HCT116 (cell line): ENCODE measurements at regions not wholly inside any gene's neighbourhood (a gene's known extent, or its start where the extent isn't known, plus 50 kb on each side); places are given as distances from the start of the nearest gene placed in this dataset.

ENCODE experiments used
- ATAC-seq: fragments of 200-7000 bp; cut with Tn5 transposase; 2 replicates; pipeline ENCODE4 v1.9.1; 2020; ENCODE audit warnings: mild to moderate bottlenecking, moderate library complexity
- BruUV-seq: library from RNA; stranded (reverse); fragments of 400-500 nt; replicated peaks from 2 replicates; lab custom pipeline; 2021; lab: Mats Ljungman, UMichigan
- CTCF ChIA-PET: fragments of 300-600 bp; sonication (Branson Sonifier 250); formaldehyde crosslinking; loops from one replicate; lab custom pipeline; 2021; ENCODE audit warnings: antibody characterized with exemption; lab: Charles Lee
- POLR2A ChIA-PET: fragments of 300-600, 350-600 bp; sonication (Branson Sonifier 250); formaldehyde crosslinking; loops from one replicate; lab custom pipeline; 2021; ENCODE audit warnings: antibody characterized with exemption; lab: Charles Lee
- RAD21 ChIA-PET, 2 experiments: fragments of 300-600 bp; sonication (Branson Sonifier 250); formaldehyde crosslinking; loops; one replicate each; lab custom pipeline; 2023; ENCODE audit warnings: low total read pairs in 2 of 2; ENCODE audit not compliant: uncharacterized antibody in 2 of 2, unreplicated experiment in 2 of 2, low non-redundant PET in 1 of 2; lab: Charles Lee
- DNase-seq: peaks from one replicate; pipeline ENCODE4 v3.0.0-alpha.2; 2010; ENCODE audit warnings: low read depth, low spot score
- H2AFZ ChIP-seq: fragments of 200-600 bp; shearing (Covaris generic), sonication (generic); 2 replicates; pipeline ENCODE4 v1.6.1; 2017; ENCODE audit warnings: low read depth, mixed run types, mixed read lengths, antibody characterized with exemption, low read length; ENCODE audit not compliant: poor library complexity, severe bottlenecking
- H3K27ac ChIP-seq: 2 replicates; pipeline ENCODE4 v1.5.1; 2012; ENCODE audit warnings: low read depth, low read length
- H3K27me3 ChIP-seq: fragments of 200-600 bp; sonication (generic); 2 replicates; pipeline ENCODE4 v1.6.1; 2016; ENCODE audit warnings: mixed run types, low read length, mixed read lengths; ENCODE audit not compliant: insufficient read depth
- H3K36me3 ChIP-seq, 2 experiments: fragments of 200-500 bp in 1 of 2; fragments of 200-600 bp in 1 of 2; sonication (Bioruptor generic) in 1 of 2; sonication (generic) in 1 of 2; 2 replicates each; pipeline versions ENCODE4 v1.5.1 to v1.6.1; 2014 to 2016; ENCODE audit warnings: low read length in 2 of 2, inconsistent platforms in 1 of 2, mixed read lengths in 1 of 2, mixed run types in 1 of 2; ENCODE audit not compliant: insufficient read depth in 2 of 2, control insufficient read depth in 1 of 2
- H3K4me1 ChIP-seq, 2 experiments: fragments of 200-600 bp in 1 of 2; sonication (generic) in 1 of 2; 2 replicates each; pipeline versions ENCODE4 v1.5.1 to v1.6.1; 2012 to 2017; ENCODE audit warnings: low read length in 2 of 2, inconsistent platforms in 1 of 2, mild to moderate bottlenecking in 1 of 2, mixed read lengths in 1 of 2, mixed run types in 1 of 2, moderate library complexity in 1 of 2; ENCODE audit not compliant: insufficient read depth in 2 of 2, control insufficient read depth in 1 of 2
- H3K4me2 ChIP-seq: fragments of 200-600 bp; sonication (generic); 2 replicates; pipeline ENCODE4 v1.6.1; 2017; ENCODE audit warnings: mixed run types, low read length, mixed read lengths
- H3K4me3 ChIP-seq, 2 experiments: fragments of 200-600 bp in 1 of 2; sonication (generic) in 1 of 2; replicated peaks in 1 of 2; 2 replicates each; pipeline ENCODE4 v1.5.1; 2011 to 2016; ENCODE audit warnings: low read length in 2 of 2, control low read depth in 1 of 2, low read depth in 1 of 2, mild to moderate bottlenecking in 1 of 2, mixed read lengths in 1 of 2, mixed run types in 1 of 2
- H3K79me2 ChIP-seq: fragments of 200-600 bp; sonication (generic); 2 replicates; pipeline ENCODE4 v1.6.1; 2017; ENCODE audit warnings: mild to moderate bottlenecking, mixed run types, low read length, moderate library complexity, mixed read lengths; ENCODE audit not compliant: insufficient read depth
- H3K9ac ChIP-seq: fragments of 200-600 bp; sonication (generic); 2 replicates; pipeline ENCODE4 v1.6.1; 2016; ENCODE audit warnings: low read length, mixed read lengths
- H3K9me2 ChIP-seq: fragments of 200-600 bp; sonication (generic), shearing (Covaris generic); 2 replicates; pipeline ENCODE4 v1.6.1; 2017; ENCODE audit warnings: mixed run types, mild to moderate bottlenecking, moderate library complexity; ENCODE audit not compliant: insufficient read depth
- H3K9me3 ChIP-seq, 2 experiments: fragments of 200-500 bp in 1 of 2; fragments of 200-600 bp in 1 of 2; sonication (Bioruptor generic) in 1 of 2; sonication (generic) in 1 of 2; 2 replicates each; pipeline ENCODE4 v1.6.1; 2014 to 2017; ENCODE audit warnings: low read length in 2 of 2, mixed read lengths in 2 of 2, inconsistent platforms in 1 of 2, low read depth in 1 of 2, mild to moderate bottlenecking in 1 of 2, mixed run types in 1 of 2, moderate library complexity in 1 of 2; ENCODE audit not compliant: control insufficient read depth in 1 of 2, insufficient read depth in 1 of 2
- H4K20me1 ChIP-seq: fragments of 200-600 bp; sonication (generic), shearing (Covaris generic); 2 replicates; pipeline ENCODE4 v1.6.1; 2017; ENCODE audit warnings: mixed run types, mild to moderate bottlenecking, moderate library complexity; ENCODE audit not compliant: insufficient read depth
- ATF3 ChIP-seq: IDR thresholded peaks from 2 replicates; pipeline ENCODE4 v1.6.1; 2012
- CBX3 ChIP-seq: IDR thresholded peaks from 2 replicates; pipeline ENCODE4 v1.6.1; 2012; ENCODE audit warnings: low read depth
- CEBPB ChIP-seq: IDR thresholded peaks from 2 replicates; pipeline ENCODE4 v1.6.1; 2012; ENCODE audit warnings: low read depth
- CTCF ChIP-seq, 3 experiments: fragments of 200-600 bp in 1 of 3; sonication (generic) in 1 of 3; IDR thresholded peaks in 2 of 3; conservative IDR thresholded peaks in 1 of 3; 2 replicates each; pipeline ENCODE4 v1.5.1; 2012 to 2017; ENCODE audit warnings: low read depth in 2 of 3, low read length in 2 of 3, antibody characterized with exemption in 1 of 3, borderline replicate concordance in 1 of 3, control low read depth in 1 of 3, mild to moderate bottlenecking in 1 of 3, mixed read lengths in 1 of 3, mixed run types in 1 of 3, moderate library complexity in 1 of 3; ENCODE audit not compliant: insufficient read depth in 1 of 3
- EGR1 ChIP-seq: IDR thresholded peaks from 2 replicates; pipeline ENCODE4 v1.6.1; 2012; ENCODE audit warnings: low read depth
- EZH2phosphoT487 ChIP-seq: fragments of 200-600 bp; IDR thresholded peaks from 2 replicates; pipeline ENCODE4 v1.6.1; 2018; ENCODE audit warnings: antibody characterized with exemption, borderline replicate concordance
- FOSL1 ChIP-seq: IDR thresholded peaks from 2 replicates; pipeline ENCODE4 v1.6.1; 2012; ENCODE audit warnings: low read depth
- JUND ChIP-seq: IDR thresholded peaks from 2 replicates; pipeline ENCODE4 v1.6.1; 2012
- MAX ChIP-seq: IDR thresholded peaks from 2 replicates; pipeline ENCODE4 v1.6.1; 2012
- POLR2AphosphoS5 ChIP-seq: IDR thresholded peaks from 2 replicates; pipeline ENCODE4 v1.6.1; 2011; ENCODE audit warnings: mild to moderate bottlenecking, low read depth, low read length, moderate library complexity
- RAD21 ChIP-seq: IDR thresholded peaks from 2 replicates; pipeline ENCODE4 v1.6.1; 2012; ENCODE audit warnings: low read depth, mild to moderate bottlenecking
- SIN3A ChIP-seq: IDR thresholded peaks from 2 replicates; pipeline ENCODE4 v1.6.1; 2012; ENCODE audit warnings: low read depth
- SP1 ChIP-seq: IDR thresholded peaks from 2 replicates; pipeline ENCODE4 v1.6.1; 2012; ENCODE audit warnings: low read depth
- TCF7L2 ChIP-seq: IDR thresholded peaks from 2 replicates; pipeline ENCODE4 v1.7.0; 2011; ENCODE audit warnings: borderline replicate concordance, inconsistent platforms; ENCODE audit not compliant: insufficient read depth, insufficient read length; ENCODE audit errors: extremely low read depth
- YY1 ChIP-seq: IDR thresholded peaks from 2 replicates; pipeline ENCODE4 v1.6.1; 2011; ENCODE audit warnings: low read length, low read depth, moderate library complexity, mild to moderate bottlenecking; ENCODE audit not compliant: insufficient replicate concordance; ENCODE audit errors: extremely low read depth
- ZBTB33 ChIP-seq: IDR thresholded peaks from 2 replicates; pipeline ENCODE4 v1.6.1; 2011; ENCODE audit warnings: mild to moderate bottlenecking, low read length, moderate library complexity; ENCODE audit not compliant: insufficient replicate concordance; ENCODE audit errors: extremely low read depth
- ZFX ChIP-seq: fragments of 450-650 bp; IDR thresholded peaks from 2 replicates; pipeline ENCODE4 v1.6.1; 2017
- ZNF274 ChIP-seq: fragments of 200-500 bp; sonication (Bioruptor generic); IDR thresholded peaks from 2 replicates; pipeline ENCODE4 v1.6.1; 2014; ENCODE audit warnings: mild to moderate bottlenecking, low read depth, low read length, inconsistent platforms
- intact Hi-C: fragments of 100-400 bp; cut with micrococcal nuclease; formaldehyde crosslinking; loops from 2 replicates; pipeline ENCODE4 v1.10.0; 2022

- no peaks in the 10 kb centered on the region for H3K9me3 ChIP-seq
- H3K4me1 ChIP-seq: no peaks in the 10 kb centered on the region
- no peak overlapping the region for H2AFZ ChIP-seq
- RAD21 ChIA-PET: no interaction called here
- no peak overlapping the region for H3K4me2 ChIP-seq
- POLR2A ChIA-PET: interaction anchor here (0.6 kb wide), 1 partner anchor 9 kb away, joined by 3 read pairs; no protein-coding TSS in a partner anchor
- no peaks in the 10 kb centered on the region for H4K20me1 ChIP-seq
- intact Hi-C loops: no loop called here
- no peak overlapping the region for H3K27ac ChIP-seq
- ATAC-seq: no peak
- no peaks in the 10 kb centered on the region for H3K27me3 ChIP-seq
- no TSS peak for BruUV-seq
- H3K9me2 ChIP-seq: no peaks in the 10 kb centered on the region
- no peaks in the 10 kb centered on the region for H3K36me3 ChIP-seq
- DNase-seq: no peak
- TF ChIP-seq FOSL1 (no peak), TCF7L2 (no peak), POLR2AphosphoS5 (no peak), CEBPB (no peak)
- no peaks in the 10 kb centered on the region for H3K79me2 ChIP-seq
- CTCF ChIA-PET: no interaction called here
- H3K9ac ChIP-seq: no peak overlapping the region
- H3K4me3 ChIP-seq: no peak overlapping the region
Measured at GRCh38 chr1:212225871-212226302, 59.3 kb upstream of the PPP2R5A start.

- H3K9me2 ChIP-seq: no peaks in the 10 kb centered on the region
- DNase-seq (no peak), ATAC-seq (no peak)
- H3K27ac ChIP-seq: no peak overlapping the region
- ChIA-PET RAD21 (no interaction called here), CTCF (no interaction called here), POLR2A (interaction anchor here (0.6 kb wide), 1 partner anchor 8 kb away, joined by 3 read pairs; no protein-coding TSS in a partner anchor)
- no peaks in the 10 kb centered on the region for H3K36me3 ChIP-seq
- H2AFZ ChIP-seq: no peak overlapping the region
- no peaks in the 10 kb centered on the region for H3K27me3 ChIP-seq
- H3K79me2 ChIP-seq: no peaks in the 10 kb centered on the region
- H3K9ac ChIP-seq: no peak overlapping the region
- H3K9me3 ChIP-seq: no peaks in the 10 kb centered on the region
- BruUV-seq: no TSS peak
- no peaks in the 10 kb centered on the region for H4K20me1 ChIP-seq
- no peak overlapping the region for H3K4me3 ChIP-seq
- H3K4me2 ChIP-seq: no peak overlapping the region
- H3K4me1 ChIP-seq: no peaks in the 10 kb centered on the region
- intact Hi-C loops: no loop called here
- no peak for TF ChIP-seq SIN3A
- TF ChIP-seq EZH2phosphoT487: no peak
- no peak for TF ChIP-seq FOSL1
- no peak for TF ChIP-seq ATF3
- no peak for TF ChIP-seq JUND
- no peak for TF ChIP-seq ZFX
- TF ChIP-seq ZBTB33: no peak
- no peak for TF ChIP-seq EGR1
- TF ChIP-seq TCF7L2: no peak
- no peak for TF ChIP-seq CBX3
- TF ChIP-seq SP1: no peak
- no peak for TF ChIP-seq YY1
- TF ChIP-seq RAD21: no peak
- no peak for TF ChIP-seq POLR2AphosphoS5
- no peak for TF ChIP-seq MAX
- no peak for TF ChIP-seq CEBPB
- TF ChIP-seq CTCF (IDR thresholded peaks at IDR 0.05 in 2 of 3, conservative IDR thresholded peaks at IDR 0.05 in 1 of 3; ENCODE audit: borderline replicate concordance in 1 of 3, insufficient read depth in 1 of 3, low read depth in 2 of 3, low read length in 2 of 3): no peak
- TF ChIP-seq ZNF274: no peak
Measured at GRCh38 chr1:212226467-212226866, 58.7 kb upstream of the PPP2R5A start.
